Gastrocnemius medialis (tissue), 4 donors: ENCODE measurements at regions not wholly inside any gene's neighbourhood (a gene's known extent, or its start where the extent isn't known, plus 50 kb on each side); places are given as distances from the start of the nearest gene placed in this dataset.

Experiments
- ATAC-seq, 2 donors: fragments of 150-250 bp; one replicate each; pipeline ENCODE4 v1.9.1; 2016
- DNase-seq, 2 donors: peaks; one replicate each; pipeline ENCODE4 v3.0.0-alpha.2; 2019
- H3K27ac ChIP-seq, 4 donors: fragments of 200-600 bp; sonication (generic); 1 replicate in 1 of 4; 2 replicates in 3 of 4; pipeline ENCODE4 v1.5.1; 2016 to 2018; ENCODE audit warnings: mild to moderate bottlenecking in 2 of 4, moderate library complexity in 1 of 4
- H3K27me3 ChIP-seq, 3 donors: fragments of 200-600 bp; sonication (generic) in 2 of 3; 1 replicate in 1 of 3; 2 replicates in 2 of 3; pipeline versions ENCODE4 v1.5.1 to v1.6.0; 2016 to 2019; ENCODE audit warnings: mild to moderate bottlenecking in 1 of 3, moderate library complexity in 1 of 3
- H3K36me3 ChIP-seq, 2 donors: fragments of 200-600 bp; sonication (generic) in 1 of 2; one replicate each; pipeline ENCODE4 v1.5.1; 2017 to 2018
- H3K4me1 ChIP-seq, 2 donors: fragments of 200-600 bp; sonication (generic) in 1 of 2; one replicate each; pipeline ENCODE4 v1.5.1; 2016 to 2017; ENCODE audit warnings: mild to moderate bottlenecking in 2 of 2
- H3K4me3 ChIP-seq, 4 donors: fragments of 200-600 bp; sonication (generic) in 3 of 4; 1 replicate in 1 of 4; 2 replicates in 3 of 4; pipeline ENCODE4 v1.5.1; 2016 to 2019; ENCODE audit warnings: mild to moderate bottlenecking in 2 of 4
- H3K9me3 ChIP-seq, 3 donors: fragments of 200-600 bp; sonication (generic) in 2 of 3; 1 replicate in 1 of 3; 2 replicates in 2 of 3; pipeline ENCODE4 v1.5.1; 2016 to 2019
- POLR2A ChIP-seq, 2 donors: fragments of 450-650 bp; IDR thresholded peaks; one replicate each; pipeline ENCODE4 v1.6.1; 2017; ENCODE audit warnings: antibody characterized with exemption in 2 of 2, mild to moderate bottlenecking in 2 of 2, moderate library complexity in 2 of 2
- in situ Hi-C, 4 donors: fragments of 200-750 bp; cut with MboI; loops; one replicate each; pipeline versions ENCODE4 v1.15.0 to v1.8.0; 2017; ENCODE audit warnings: low sequenced_read_pairs in 4 of 4
- intact Hi-C: fragments of 100-400 bp; cut with DNase I; formaldehyde crosslinking; loops from one replicate; pipeline ENCODE4 v1.15.1; 2023; ENCODE audit warnings: low total_unique reads
- TF ChIP-seq, protein P1 (sequence below), 5 experiments: fragments of 450-650 bp in 3 of 5; fragments of 200-600 bp in 2 of 5; sonication (generic) in 2 of 5; IDR thresholded peaks in 4 of 5; conservative IDR thresholded peaks in 1 of 5; 1 replicate in 4 of 5; 2 replicates in 1 of 5; pipeline ENCODE4 v1.5.1; 2016 to 2019; ENCODE audit warnings: antibody characterized with exemption in 5 of 5, mild to moderate bottlenecking in 3 of 5, moderate library complexity in 3 of 5

DNA sequence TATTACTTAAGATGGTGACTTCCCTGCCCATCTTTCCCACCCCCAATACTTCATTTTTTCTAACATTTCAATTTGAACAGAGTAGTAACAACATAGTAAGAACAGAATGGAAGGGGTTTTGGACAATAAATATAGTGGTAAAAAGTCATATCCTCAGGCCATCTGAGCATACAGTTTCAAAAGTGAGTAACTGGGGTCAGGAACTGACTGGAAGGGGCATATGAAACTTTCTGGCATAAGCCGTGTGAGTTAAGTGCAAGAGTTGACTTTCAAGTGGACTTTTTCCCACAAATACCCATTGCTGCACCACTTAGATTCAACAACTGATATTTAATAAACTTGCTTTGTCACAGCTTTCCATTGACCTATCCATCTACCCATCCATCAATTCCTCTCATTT, 153.5 kb upstream of the IL12A start:
- DNase-seq, result no peak

DNA sequence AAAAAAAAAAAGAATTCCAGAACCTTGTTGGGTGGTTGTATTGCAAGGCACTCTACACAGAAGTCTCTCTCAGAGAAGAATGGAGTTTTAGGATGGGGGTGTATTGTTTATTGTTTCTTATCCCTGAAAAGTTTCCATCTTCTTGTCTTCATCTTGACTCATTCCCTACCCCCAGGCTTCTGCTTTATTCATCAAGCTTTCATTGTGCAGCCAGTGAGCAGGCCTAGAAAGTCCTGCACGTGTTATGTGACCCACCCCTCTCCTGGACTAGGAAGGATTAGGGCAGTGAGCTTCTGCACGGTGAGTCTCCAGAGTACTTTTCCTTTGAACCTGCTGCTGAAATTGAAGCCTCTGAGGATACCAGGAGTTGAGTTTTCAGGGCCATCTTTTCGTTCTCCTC, 150.9 kb upstream of the IL12A start:
- Histone ChIP-seq H3K9me3 (no peaks in the 10 kb centered on the region), H3K4me1 (peaks cover 41 to 49% of the 10 kb centered on the region in 2 donors), H3K36me3 (no peaks in the 10 kb centered on the region), H3K27ac (peak overlapping the region; percentile 59 to 85 (median 72)), H3K27me3 (no peaks in the 10 kb centered on the region), H3K4me3 (no peak overlapping the region)
- in situ Hi-C loops (no loop called here), intact Hi-C loops (no loop called here)
- DNase-seq (no peak), ATAC-seq (no peak)
- TF ChIP-seq POLR2A (IDR thresholded peaks at IDR 0.05), result no peak
- TF ChIP-seq, protein P1, sequence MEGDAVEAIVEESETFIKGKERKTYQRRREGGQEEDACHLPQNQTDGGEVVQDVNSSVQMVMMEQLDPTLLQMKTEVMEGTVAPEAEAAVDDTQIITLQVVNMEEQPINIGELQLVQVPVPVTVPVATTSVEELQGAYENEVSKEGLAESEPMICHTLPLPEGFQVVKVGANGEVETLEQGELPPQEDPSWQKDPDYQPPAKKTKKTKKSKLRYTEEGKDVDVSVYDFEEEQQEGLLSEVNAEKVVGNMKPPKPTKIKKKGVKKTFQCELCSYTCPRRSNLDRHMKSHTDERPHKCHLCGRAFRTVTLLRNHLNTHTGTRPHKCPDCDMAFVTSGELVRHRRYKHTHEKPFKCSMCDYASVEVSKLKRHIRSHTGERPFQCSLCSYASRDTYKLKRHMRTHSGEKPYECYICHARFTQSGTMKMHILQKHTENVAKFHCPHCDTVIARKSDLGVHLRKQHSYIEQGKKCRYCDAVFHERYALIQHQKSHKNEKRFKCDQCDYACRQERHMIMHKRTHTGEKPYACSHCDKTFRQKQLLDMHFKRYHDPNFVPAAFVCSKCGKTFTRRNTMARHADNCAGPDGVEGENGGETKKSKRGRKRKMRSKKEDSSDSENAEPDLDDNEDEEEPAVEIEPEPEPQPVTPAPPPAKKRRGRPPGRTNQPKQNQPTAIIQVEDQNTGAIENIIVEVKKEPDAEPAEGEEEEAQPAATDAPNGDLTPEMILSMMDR (IDR thresholded peaks at IDR 0.05 in 4 of 5, conservative IDR thresholded peaks at IDR 0.05 in 1 of 5), result no peak

More for the DNA sequence above, 153.5 kb upstream of the IL12A start:
- peaks cover 31 to 43% of the 10 kb centered on the region in 2 donors for H3K4me1 ChIP-seq
- intact Hi-C loops (no loop called here), in situ Hi-C loops (no loop called here)
- peak overlapping the region in 2 of 4 donors; percentile 60 to 84 for H3K27ac ChIP-seq
- H3K9me3 ChIP-seq, result no peaks in the 10 kb centered on the region
- TF ChIP-seq, protein P1 (IDR thresholded peaks at IDR 0.05 in 4 of 5, conservative IDR thresholded peaks at IDR 0.05 in 1 of 5), result no peak
- no peak for TF ChIP-seq POLR2A (IDR thresholded peaks at IDR 0.05)
- H3K36me3 ChIP-seq, result no peaks in the 10 kb centered on the region
- ATAC-seq, result no peak
- H3K4me3 ChIP-seq, result no peak overlapping the region
- no peaks in the 10 kb centered on the region for H3K27me3 ChIP-seq

DNA sequence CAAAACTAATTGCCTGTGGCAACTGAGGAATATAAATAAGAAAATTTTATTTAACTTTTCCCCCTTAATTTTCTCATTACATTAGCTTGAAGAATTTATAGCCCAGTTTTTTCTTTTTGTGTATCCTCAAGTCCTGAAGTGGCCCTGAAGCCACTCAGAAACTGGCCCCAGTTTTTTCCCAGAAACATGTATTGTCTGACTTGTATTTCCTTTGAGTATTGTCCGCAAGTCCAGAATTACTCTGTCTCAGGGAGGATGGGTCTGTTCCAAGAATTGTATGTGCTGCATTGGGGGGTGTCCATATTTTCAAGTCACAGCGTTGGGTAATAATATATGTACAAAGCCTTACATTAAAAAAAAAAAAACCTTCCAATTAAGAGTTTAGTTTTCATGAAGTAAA, 149.7 kb upstream of the IL12A start:
- ATAC-seq (no peak), DNase-seq (no peak)
- in situ Hi-C loops, result no loop called here
- H3K4me1 ChIP-seq, result peaks cover 44 to 54% of the 10 kb centered on the region in 2 donors
- no peaks in the 10 kb centered on the region for H3K9me3 ChIP-seq
- no peak for TF ChIP-seq POLR2A (IDR thresholded peaks at IDR 0.05)
- TF ChIP-seq, protein P1 (IDR thresholded peaks at IDR 0.05 in 4 of 5, conservative IDR thresholded peaks at IDR 0.05 in 1 of 5), result no peak
- no peaks in the 10 kb centered on the region for H3K27me3 ChIP-seq
- no peak overlapping the region for H3K4me3 ChIP-seq
- no peaks in the 10 kb centered on the region for H3K36me3 ChIP-seq
- intact Hi-C loops, result no loop called here
- peak overlapping the region; percentile 75 to 85 (median 84) for H3K27ac ChIP-seq

DNA sequence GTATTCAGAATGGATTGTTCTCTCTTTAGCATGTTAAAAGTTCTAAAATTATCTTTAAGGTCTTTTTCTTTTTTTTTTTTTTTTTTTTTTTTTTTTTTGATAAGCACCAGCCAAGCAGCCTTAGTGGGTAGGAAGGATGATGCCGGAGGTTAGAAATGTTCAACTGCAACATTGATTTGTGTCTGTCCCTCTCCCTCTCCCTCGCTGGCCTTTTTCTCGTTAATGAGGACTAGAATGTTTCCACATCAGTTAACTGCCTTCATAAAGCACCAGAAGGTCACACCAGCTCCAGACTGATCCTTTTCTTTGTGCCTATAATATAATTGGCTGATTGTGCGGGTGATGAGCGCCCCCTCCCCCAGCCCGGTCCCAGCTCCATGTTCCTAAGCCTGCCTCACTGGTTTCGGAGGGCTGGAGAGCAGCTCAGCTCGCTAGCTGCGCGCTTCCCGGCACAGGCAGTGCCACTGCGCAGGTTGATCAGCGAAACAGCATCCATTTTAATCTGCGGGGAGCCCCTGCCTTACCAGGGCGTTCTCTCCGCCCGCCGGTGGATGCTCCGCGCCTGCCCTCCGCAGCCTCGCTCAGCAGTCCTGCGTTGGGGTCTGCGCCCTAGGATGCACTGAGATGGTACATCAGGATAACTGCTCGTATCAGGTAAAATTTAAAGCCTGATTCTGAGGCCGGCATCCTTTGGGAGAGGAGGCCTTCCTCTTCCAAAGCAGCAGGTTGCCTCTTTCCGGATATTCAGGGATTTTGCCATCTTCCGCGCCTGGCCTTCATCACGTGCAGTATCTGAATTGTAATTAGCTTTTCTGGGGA, 148.9 kb upstream of the IL12A start, which contains the start of gene SCHIP1:
Gene SCHIP1 (plus strand): TSS at position 301 of the 819 bp plus-strand sequence.
- in situ Hi-C loops, result no loop called here
- ATAC-seq (no peak), DNase-seq (no peak)
- intact Hi-C loops, result no loop called here
- Histone ChIP-seq H3K4me1 (peaks cover 52 to 59% of the 10 kb centered on the region in 2 donors), H3K36me3 (no peaks in the 10 kb centered on the region), H3K4me3 (peak within 1 kb of the TSS; percentile 44 to 63 (median 54)), H3K27me3 (no peaks in the 10 kb centered on the region), H3K27ac (peak within 1 kb of the TSS; percentile 75 to 85 (median 84)), H3K9me3 (no peaks in the 10 kb centered on the region)
- TF ChIP-seq, protein P1 (IDR thresholded peaks at IDR 0.05 in 4 of 5, conservative IDR thresholded peaks at IDR 0.05 in 1 of 5), result no peak
- peak in 1 of 2 donors; percentile 42 for TF ChIP-seq POLR2A (IDR thresholded peaks at IDR 0.05)
